OCI-LY1 (cell line): ENCODE measurements at regions not wholly inside any gene's neighbourhood (a gene's known extent, or its start where the extent isn't known, plus 50 kb on each side); places are given as distances from the start of the nearest gene placed in this dataset.
"Not testable (repeated sequence)": the region's sequence is repeated elsewhere in the genome, so short reads cannot be mapped to it uniquely, and the experiment has no call there.

Experiments used
- H2AFZ ChIP-seq: fragments of 200-600 bp; sonication (generic), shearing (Covaris generic); 2 replicates; pipeline ENCODE4 v1.6.0; 2014; ENCODE audit warnings: antibody characterized with exemption, mild to moderate bottlenecking, low read length
- H3F3A ChIP-seq: fragments of 200-600 bp; sonication (generic), shearing (Covaris generic); 2 replicates; pipeline ENCODE4 v1.6.0; 2014; ENCODE audit warnings: mild to moderate bottlenecking, antibody characterized with exemption, low read length, moderate library complexity; ENCODE audit not compliant: insufficient read depth
- H3K27ac ChIP-seq: fragments of 200-600 bp; sonication (generic); 2 replicates; pipeline ENCODE4 v1.5.1; 2014; ENCODE audit warnings: low read length, mixed run types, mild to moderate bottlenecking, low read depth; ENCODE audit not compliant: poor library complexity, severe bottlenecking
- H3K27me3 ChIP-seq: fragments of 200-600 bp; sonication (generic); 2 replicates; pipeline ENCODE4 v1.6.0; 2014; ENCODE audit warnings: antibody characterized with exemption, mild to moderate bottlenecking, low read length, moderate library complexity; ENCODE audit not compliant: insufficient read depth
- H3K36me3 ChIP-seq: fragments of 200-600 bp; sonication (generic); 2 replicates; pipeline ENCODE4 v1.6.1; 2014; ENCODE audit warnings: mild to moderate bottlenecking, antibody characterized with exemption, low read length, moderate library complexity, mixed read lengths; ENCODE audit not compliant: insufficient read depth
- H3K4me1 ChIP-seq: fragments of 200-600 bp; sonication (generic); 2 replicates; pipeline ENCODE4 v1.5.1; 2014; ENCODE audit warnings: mild to moderate bottlenecking, low read length, moderate library complexity; ENCODE audit not compliant: insufficient read depth, severe bottlenecking
- H3K4me2 ChIP-seq: fragments of 200-600 bp; sonication (generic), shearing (Covaris generic); 2 replicates; pipeline ENCODE4 v1.6.1; 2014; ENCODE audit warnings: low read length
- H3K4me3 ChIP-seq: fragments of 200-600 bp; sonication (generic); 2 replicates; pipeline ENCODE4 v1.5.1; 2014; ENCODE audit warnings: low read length, low read depth, mild to moderate bottlenecking, mixed read lengths; ENCODE audit not compliant: poor library complexity, severe bottlenecking
- H3K79me2 ChIP-seq: fragments of 200-600 bp; shearing (Covaris generic); 2 replicates; pipeline ENCODE4 v1.6.1; 2016; ENCODE audit warnings: mixed run types, low read length, mixed read lengths; ENCODE audit not compliant: insufficient read depth
- H3K9ac ChIP-seq: fragments of 200-600 bp; sonication (generic), shearing (Covaris generic); 2 replicates; pipeline ENCODE4 v1.6.1; 2014; ENCODE audit warnings: mild to moderate bottlenecking, low read length, mixed read lengths
- H3K9me2 ChIP-seq: fragments of 200-600 bp; sonication (generic), shearing (Covaris generic); 2 replicates; pipeline ENCODE4 v1.6.1; 2014; ENCODE audit warnings: low read depth, mild to moderate bottlenecking, low read length, mixed read lengths
- H3K9me3 ChIP-seq: fragments of 200-600 bp; shearing (Covaris generic); 2 replicates; pipeline ENCODE4 v1.6.1; 2014; ENCODE audit warnings: low read length, mixed read lengths
- H4K20me1 ChIP-seq: fragments of 200-600 bp; sonication (generic), shearing (Covaris generic); 2 replicates; pipeline ENCODE4 v1.6.0; 2016; ENCODE audit warnings: mild to moderate bottlenecking, low read length; ENCODE audit not compliant: insufficient read depth
- CTCF ChIP-seq: fragments of 200-600 bp; sonication (generic), shearing (Covaris generic); IDR thresholded peaks from 2 replicates; pipeline ENCODE4 v1.5.1; 2017; ENCODE audit warnings: mild to moderate bottlenecking, antibody characterized with exemption, low read length, moderate library complexity, mixed read lengths
- EZH2 ChIP-seq: fragments of 200-600 bp; sonication (generic), shearing (Covaris generic); IDR thresholded peaks from 2 replicates; pipeline ENCODE4 v1.8.0; 2017; ENCODE audit warnings: borderline replicate concordance, mixed run types, mild to moderate bottlenecking, antibody characterized with exemption, low read length, moderate library complexity, mixed read lengths

GRCh38 chr10:23505797-23506465 lies 67.1 kb downstream of the OTUD1 start:
- no peaks in the 10 kb centered on the region for H3K9me3 ChIP-seq
- H3K9me2 ChIP-seq, result no peaks in the 10 kb centered on the region
- H3F3A ChIP-seq, result no peaks in the 10 kb centered on the region
- H3K4me2 ChIP-seq, result no peak overlapping the region
- H3K79me2 ChIP-seq, result no peaks in the 10 kb centered on the region
- no peak overlapping the region for H3K9ac ChIP-seq
- H4K20me1 ChIP-seq, result no peaks in the 10 kb centered on the region
- H3K27me3 ChIP-seq, result no peaks in the 10 kb centered on the region
- H3K4me3 ChIP-seq, result no peak overlapping the region
- no peak overlapping the region for H3K27ac ChIP-seq
- H3K4me1 ChIP-seq, result no peaks in the 10 kb centered on the region
- no peak overlapping the region for H2AFZ ChIP-seq
- no peak for TF ChIP-seq EZH2
- no peak for TF ChIP-seq CTCF
- H3K36me3 ChIP-seq, result no peaks in the 10 kb centered on the region

GRCh38 chr10:23512355-23513058 lies 73.6 kb downstream of the OTUD1 start:
- no peak overlapping the region for H3K4me3 ChIP-seq
- H3K4me2 ChIP-seq, result no peak overlapping the region
- H3K9me2 ChIP-seq, result no peaks in the 10 kb centered on the region
- H3K4me1 ChIP-seq, result no peaks in the 10 kb centered on the region
- no peaks in the 10 kb centered on the region for H3K9me3 ChIP-seq
- no peaks in the 10 kb centered on the region for H4K20me1 ChIP-seq
- no peaks in the 10 kb centered on the region for H3F3A ChIP-seq
- TF ChIP-seq CTCF (no peak), EZH2 (no peak)
- H3K9ac ChIP-seq, result no peak overlapping the region
- no peaks in the 10 kb centered on the region; the same call in 1 of the 2 replicates for H3K27me3 ChIP-seq
- H3K79me2 ChIP-seq, result no peaks in the 10 kb centered on the region
- no peaks in the 10 kb centered on the region for H3K36me3 ChIP-seq
- H2AFZ ChIP-seq, result no peak overlapping the region
- no peak overlapping the region for H3K27ac ChIP-seq

GRCh38 chr10:23513621-23514020 lies 74.7 kb downstream of the OTUD1 start:
- not testable (repeated sequence) for H3F3A ChIP-seq, H3K79me2 ChIP-seq, H3K4me1 ChIP-seq, H3K4me2 ChIP-seq, H3K27ac ChIP-seq, H3K36me3 ChIP-seq, H3K9me2 ChIP-seq, H3K9me3 ChIP-seq, H3K27me3 ChIP-seq, H4K20me1 ChIP-seq, H3K4me3 ChIP-seq, H3K9ac ChIP-seq, H2AFZ ChIP-seq
